Left ventricle myocardium inferior (tissue), 1 donor: ENCODE measurements at regions not wholly inside any gene's neighbourhood (a gene's known extent, or its start where the extent isn't known, plus 50 kb on each side); places are given as distances from the start of the nearest gene placed in this dataset.

ENCODE experiments used
- DNase-seq: peaks from one replicate; pipeline ENCODE4 v3.0.0-alpha.2; 2020
- H3K27ac ChIP-seq: fragments of 200-600 bp; replicated peaks from 2 replicates; pipeline ENCODE4 v1.8.0; 2021
- H3K27me3 ChIP-seq: fragments of 200-600 bp; 2 replicates; pipeline ENCODE4 v1.8.0; 2021; ENCODE audit warnings: low read depth
- H3K36me3 ChIP-seq: fragments of 200-600 bp; 2 replicates; pipeline ENCODE4 v1.8.0; 2021
- H3K4me1 ChIP-seq: fragments of 200-600 bp; 2 replicates; pipeline ENCODE4 v1.8.0; 2021
- H3K4me3 ChIP-seq: fragments of 200-600 bp; 2 replicates; pipeline ENCODE4 v1.8.0; 2021; ENCODE audit warnings: mild to moderate bottlenecking, moderate library complexity
- H3K9me3 ChIP-seq: fragments of 200-600 bp; replicated peaks from 2 replicates; pipeline ENCODE4 v1.8.0; 2021
- CTCF ChIP-seq: fragments of 200-600 bp; IDR thresholded peaks from 2 replicates; pipeline ENCODE4 v1.8.0; 2021; ENCODE audit warnings: antibody characterized with exemption, mild to moderate bottlenecking, borderline replicate concordance
- intact Hi-C: fragments of 100-400 bp; cut with micrococcal nuclease; formaldehyde crosslinking; loops from one replicate; pipeline ENCODE4 v1.11.0; 2022
- donor health status: DM: no; HTN: yes; CAD: no; lungs with severe emphysema.

DNA sequence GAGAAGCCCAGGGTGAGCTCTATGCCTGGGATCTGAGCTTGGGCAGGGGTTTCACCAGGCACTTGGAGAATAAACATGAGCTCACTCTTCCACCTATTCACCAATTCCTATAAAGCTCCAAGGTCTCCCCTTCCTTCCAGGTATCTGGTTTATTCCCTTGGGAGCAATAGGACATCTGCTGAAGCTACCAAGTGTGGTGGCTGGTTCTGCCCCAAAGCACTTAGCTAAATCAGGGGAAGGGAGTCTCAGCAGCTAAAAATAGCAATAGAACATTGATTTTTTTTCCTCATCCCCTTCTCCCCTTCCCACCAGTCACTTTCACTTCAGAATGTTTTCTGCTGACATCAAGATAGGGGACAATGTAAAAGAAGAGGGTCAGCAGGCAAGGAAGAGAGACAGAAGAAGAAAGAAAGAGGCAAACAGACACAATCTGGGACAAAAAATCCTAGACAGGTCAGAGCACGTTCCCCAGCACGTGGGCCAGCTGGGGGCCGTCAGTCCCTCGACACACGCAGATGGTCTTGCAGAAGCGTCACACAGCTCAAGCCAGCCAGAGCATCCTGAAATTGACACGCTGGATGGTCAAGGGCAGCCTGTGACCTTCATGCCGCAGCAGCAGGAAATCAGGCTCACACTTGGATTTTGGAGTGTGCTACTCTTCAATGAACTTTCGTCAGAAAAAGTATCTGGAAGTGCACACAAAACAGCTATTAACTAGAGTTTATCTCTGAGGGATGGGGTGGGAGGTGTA is 176.0 kb downstream of the ZNF608 start:
- Histone ChIP-seq H3K27ac (no peak overlapping the region), H3K4me3 (no peak overlapping the region), H3K9me3 (no peaks in the 10 kb centered on the region), H3K36me3 (no peaks in the 10 kb centered on the region), H3K27me3 (no peaks in the 10 kb centered on the region), H3K4me1 (peaks cover 13% of the 10 kb centered on the region)
- TF ChIP-seq CTCF, result no peak
- intact Hi-C loops, result no loop called here
- no peak for DNase-seq

- Histone ChIP-seq H3K9me3 (no peaks in the 10 kb centered on the region), H3K27ac (no peak overlapping the region), H3K36me3 (no peaks in the 10 kb centered on the region), H3K4me1 (peaks cover 9% of the 10 kb centered on the region), H3K27me3 (no peaks in the 10 kb centered on the region), H3K4me3 (no peak overlapping the region)
- DNase-seq, result no peak
- TF ChIP-seq CTCF, result no peak
- intact Hi-C loops, result no loop called here
These were observed 179.5 kb downstream of the ZNF608 start for GRCh38 chr5:124566875-124567450.

DNA sequence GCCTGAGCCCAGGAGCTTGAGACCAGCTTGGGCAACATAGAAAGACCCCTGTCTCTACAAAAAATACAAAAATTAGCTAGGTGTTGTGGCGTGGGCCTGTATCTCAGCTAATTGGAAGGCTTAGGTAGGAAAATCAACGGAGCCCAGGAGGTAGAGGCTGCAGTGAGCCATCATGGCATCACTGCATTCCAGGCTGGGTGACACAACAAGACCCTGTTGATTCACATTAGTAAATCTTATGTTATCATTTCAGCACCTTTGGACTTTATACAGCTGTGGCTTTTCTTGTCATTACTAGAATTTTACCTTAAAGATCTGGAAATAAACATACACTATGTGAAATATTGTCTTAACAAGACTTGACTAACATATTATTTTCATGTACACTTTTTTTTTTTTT is 185.0 kb downstream of the ZNF608 start:
- Histone ChIP-seq H3K36me3 (no peaks in the 10 kb centered on the region), H3K4me3 (no peak overlapping the region), H3K27me3 (no peaks in the 10 kb centered on the region), H3K4me1 (no peaks in the 10 kb centered on the region), H3K9me3 (no peaks in the 10 kb centered on the region), H3K27ac (no peak overlapping the region)
- DNase-seq, result no peak
- intact Hi-C loops, result no loop called here
- TF ChIP-seq CTCF, result no peak

DNA sequence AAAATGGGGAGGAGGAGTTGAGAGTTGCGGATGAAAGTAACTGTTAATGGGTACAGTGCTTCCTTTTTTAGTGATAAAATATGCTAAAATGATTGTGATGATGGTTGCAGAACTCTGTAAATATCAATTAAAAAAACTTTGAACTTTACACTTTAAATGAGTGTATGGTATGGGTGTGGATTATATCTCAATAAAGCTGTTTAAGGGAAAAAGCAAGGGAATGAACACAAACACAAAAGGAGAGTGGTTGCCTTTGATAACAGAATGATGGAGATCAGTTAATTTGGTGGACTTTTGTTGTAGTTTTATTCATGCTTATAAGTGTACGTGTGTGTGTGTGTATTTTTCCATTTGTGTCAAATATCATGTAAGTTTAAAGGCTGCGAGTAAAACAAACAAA is 186.1 kb downstream of the ZNF608 start:
- H3K36me3 ChIP-seq, result no peaks in the 10 kb centered on the region
- H3K27me3 ChIP-seq, result no peaks in the 10 kb centered on the region
- H3K27ac ChIP-seq, result no peak overlapping the region
- H3K4me3 ChIP-seq, result no peak overlapping the region
- intact Hi-C loops, result no loop called here
- no peak for DNase-seq
- no peaks in the 10 kb centered on the region for H3K9me3 ChIP-seq
- TF ChIP-seq CTCF, result no peak
- H3K4me1 ChIP-seq, result no peaks in the 10 kb centered on the region

GRCh38 chr5:124557761-124558160 is 188.7 kb downstream of the ZNF608 start:
- Histone ChIP-seq H3K4me1 (no peaks in the 10 kb centered on the region), H3K27ac (no peak overlapping the region), H3K4me3 (no peak overlapping the region), H3K36me3 (no peaks in the 10 kb centered on the region), H3K27me3 (no peaks in the 10 kb centered on the region), H3K9me3 (no peaks in the 10 kb centered on the region)
- TF ChIP-seq CTCF, result no peak
- intact Hi-C loops, result no loop called here
- DNase-seq, result no peak
